Activated CD8-positive, alpha-beta memory T cell treated with anti-CD3 and anti-CD28 coated beads, Interleukin-2, amount 50 U/mL, for 24 hours (primary cell): ENCODE measurements at regions not wholly inside any gene's neighbourhood (a gene's known extent, or its start where the extent isn't known, plus 50 kb on each side); places are given as distances from the start of the nearest gene placed in this dataset.
"Not testable (repeated sequence)": the region's sequence is repeated elsewhere in the genome, so short reads cannot be mapped to it uniquely, and the experiment has no call there.

ENCODE experiments used
- DNase-seq: peaks from one replicate; pipeline ENCODE4 v3.0.0-alpha.2; 2020; ENCODE audit errors: extremely low read depth

GRCh38 chr15:63434576-63435186 is 53.0 kb upstream of the CA12 start:
- DNase-seq: no peak

- DNase-seq: no peak
These were observed 53.7 kb upstream of the CA12 start for GRCh38 chr15:63435204-63435820.

GRCh38 chr15:63436341-63436740 is 54.7 kb upstream of the CA12 start:
- DNase-seq: no peak

- DNase-seq: peak; percentile 32
These were observed 55.3 kb upstream of the CA12 start for GRCh38 chr15:63436872-63437375.

GRCh38 chr15:63439536-63440264 is 58.1 kb upstream of the CA12 start:
- no peak for DNase-seq

GRCh38 chr15:63440265-63440648 is 58.6 kb upstream of the CA12 start:
- DNase-seq: no peak

- DNase-seq: no peak
These were observed 59.1 kb upstream of the CA12 start for GRCh38 chr15:63440756-63441155.

- no peak for DNase-seq
These were observed 59.6 kb upstream of the CA12 start for GRCh38 chr15:63441266-63441665.

- no peak for DNase-seq
These were observed 60.4 kb upstream of the CA12 start for GRCh38 chr15:63442080-63442479.

GRCh38 chr15:63444611-63445010 is 59.8 kb upstream of the USP3 start:
- DNase-seq: no peak

GRCh38 chr15:63446255-63446654 is 58.1 kb upstream of the USP3 start:
- DNase-seq: no peak

- DNase-seq: no peak
These were observed 57.2 kb upstream of the USP3 start for GRCh38 chr15:63447017-63447676.

- no peak for DNase-seq
These were observed 56.1 kb upstream of the USP3 start for GRCh38 chr15:63448266-63448665.

GRCh38 chr15:63448872-63449555 is 55.4 kb upstream of the USP3 start:
- DNase-seq: not testable (repeated sequence)

- DNase-seq: no peak
These were observed 54.7 kb upstream of the USP3 start for GRCh38 chr15:63449731-63450130.

- no peak for DNase-seq
These were observed 53.5 kb upstream of the USP3 start for GRCh38 chr15:63450884-63451225.

- no peak for DNase-seq
These were observed 52.6 kb upstream of the USP3 start for GRCh38 chr15:63451671-63452315.

- DNase-seq: no peak
These were observed 51.7 kb upstream of the USP3 start for GRCh38 chr15:63452552-63453136.

GRCh38 chr15:63453186-63453905 is 51.0 kb upstream of the USP3 start:
- no peak for DNase-seq

GRCh38 chr15:63454503-63455211 is 49.7 kb upstream of the USP3 start:
- DNase-seq: no peak
